Activated T-helper 1 cell treated with anti-CD3 and anti-CD28 coated beads, Interleukin-12 subunit alpha, Interleukin-12 subunit beta, Interleukin-2, Interleukin-4 antibody, amounts not matched to agents 30 ng/mL and 10 ng/mL and 1 ng/mL, durations not matched to agents 14 hours and 24 hours and 36 hours (primary cell): ENCODE measurements at regions not wholly inside any gene's neighbourhood (a gene's known extent, or its start where the extent isn't known, plus 50 kb on each side); places are given as distances from the start of the nearest gene placed in this dataset.
"Not testable (repeated sequence)": the region's sequence is repeated elsewhere in the genome, so short reads cannot be mapped to it uniquely, and the experiment has no call there.

Source experiments
- DNase-seq: peaks from one replicate; pipeline ENCODE4 v3.0.0; 2021; ENCODE audit warnings: low spot score
- H3K27ac Mint-ChIP-seq: one replicate; pipeline ENCODE4 v1.8.0; 2021; ENCODE audit warnings: mild to moderate bottlenecking, mixed read lengths
- H3K27me3 Mint-ChIP-seq: one replicate; pipeline ENCODE4 v1.8.0; 2022; ENCODE audit warnings: mild to moderate bottlenecking, moderate library complexity, mixed read lengths; ENCODE audit not compliant: insufficient read depth
- H3K36me3 Mint-ChIP-seq: one replicate; pipeline ENCODE4 v1.8.0; 2021; ENCODE audit warnings: low read depth, mixed read lengths
- H3K4me1 Mint-ChIP-seq: one replicate; pipeline ENCODE4 v1.8.0; 2021; ENCODE audit warnings: low read depth, mixed read lengths
- H3K4me3 Mint-ChIP-seq: one replicate; pipeline ENCODE4 v1.8.0; 2021; ENCODE audit warnings: mild to moderate bottlenecking, moderate library complexity, mixed read lengths
- H3K9me3 Mint-ChIP-seq: one replicate; pipeline ENCODE4 v1.8.0; 2021; ENCODE audit warnings: mixed read lengths
- intact Hi-C: fragments of 100-400 bp; cut with micrococcal nuclease; formaldehyde crosslinking; loops from one replicate; pipeline ENCODE4 v1.15.1; 2024

DNA sequence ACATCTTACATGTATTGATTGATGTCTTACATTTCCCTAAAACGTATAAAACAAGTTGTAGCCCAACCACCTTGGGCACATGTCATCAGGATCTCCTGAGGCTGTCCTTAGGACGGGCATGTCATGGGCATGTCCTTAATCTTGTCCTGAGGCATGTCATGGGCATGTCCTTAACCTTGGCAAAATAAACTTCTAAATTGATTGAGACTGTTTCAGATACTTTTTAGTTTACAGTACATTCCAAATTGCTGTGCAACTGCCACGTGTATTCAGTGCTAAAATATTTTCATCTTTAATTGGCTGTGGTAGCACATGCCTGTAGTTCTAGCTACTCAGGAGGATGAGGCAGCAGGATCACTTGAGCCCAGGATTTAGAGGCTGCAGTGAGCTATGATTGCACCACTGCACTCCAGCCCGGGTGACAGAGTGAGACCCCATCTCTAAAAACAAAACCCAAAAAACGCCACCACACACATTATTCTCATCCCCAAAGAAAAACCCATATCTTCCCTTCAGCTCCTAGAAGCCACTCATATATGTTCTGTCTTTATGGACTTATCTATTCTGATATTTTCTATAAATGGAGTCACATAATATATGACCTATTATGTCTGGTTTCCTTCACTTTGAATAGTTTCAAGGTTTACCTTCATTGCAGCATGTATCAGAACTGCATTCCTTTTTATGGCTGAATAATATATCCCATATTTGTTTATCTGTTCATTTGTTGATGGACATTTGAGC is 96.0 kb upstream of the BTG3 start:
- H3K9me3 Mint-ChIP-seq, result peaks cover 34% of the 10 kb centered on the region
- peak overlapping the region; percentile 42 for H3K27ac Mint-ChIP-seq
- peaks cover 31% of the 10 kb centered on the region for H3K4me1 Mint-ChIP-seq
- intact Hi-C loops, result loop anchor here (1.0 to 2.0 kb wide), 4 partner anchors 22 to 111 kb away; partner anchors contain the start of gene C21orf91
- no peak overlapping the region for H3K4me3 Mint-ChIP-seq
- peaks cover 10% of the 10 kb centered on the region for H3K27me3 Mint-ChIP-seq
- H3K36me3 Mint-ChIP-seq, result peaks cover 12% of the 10 kb centered on the region
- DNase-seq, result no peak

DNA sequence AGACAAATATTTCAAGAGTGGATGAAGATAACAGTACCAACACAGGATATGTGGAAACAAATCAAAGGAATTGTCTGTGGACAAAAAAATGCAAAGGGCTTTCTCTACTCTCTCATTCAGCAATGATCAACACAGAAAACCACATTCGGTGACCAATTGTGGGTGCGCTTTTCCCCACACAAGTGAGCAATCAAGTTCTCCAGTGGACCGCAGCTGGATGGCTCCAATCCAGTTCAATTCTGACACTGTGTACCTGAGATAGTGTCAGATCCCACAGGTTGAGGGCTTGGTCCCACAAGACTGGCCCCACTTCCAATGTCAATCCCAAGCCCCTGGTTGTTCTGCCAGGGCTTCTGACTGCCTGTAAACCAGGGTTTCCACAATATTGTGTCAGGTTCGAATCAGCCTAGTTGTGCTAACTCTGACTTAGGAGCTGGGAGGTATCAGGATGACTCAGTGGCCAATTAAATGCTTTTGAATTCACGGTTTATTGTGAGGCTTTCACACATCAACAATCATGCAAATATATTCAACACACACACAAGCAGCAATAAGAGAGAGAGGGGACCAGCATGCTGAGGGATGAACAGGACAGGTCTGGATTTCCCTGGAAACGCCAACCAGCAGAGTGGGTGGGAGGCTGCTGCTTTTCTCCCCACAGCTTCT is 87.0 kb upstream of the BTG3 start:
- peaks cover 15% of the 10 kb centered on the region for H3K36me3 Mint-ChIP-seq
- H3K4me3 Mint-ChIP-seq, result no peak overlapping the region
- H3K4me1 Mint-ChIP-seq, result peaks cover 24% of the 10 kb centered on the region
- peaks cover 29% of the 10 kb centered on the region for H3K9me3 Mint-ChIP-seq
- H3K27me3 Mint-ChIP-seq, result no peaks in the 10 kb centered on the region
- intact Hi-C loops, result no loop called here
- H3K27ac Mint-ChIP-seq, result no peak overlapping the region
- no peak for DNase-seq

- H3K27me3 Mint-ChIP-seq, result no peaks in the 10 kb centered on the region
- peak overlapping the region; percentile 60 for H3K27ac Mint-ChIP-seq
- H3K4me1 Mint-ChIP-seq, result peaks cover 36% of the 10 kb centered on the region
- H3K4me3 Mint-ChIP-seq, result peak overlapping the region; percentile 19
- DNase-seq, result no peak
- intact Hi-C loops, result no loop called here
- peaks cover 20% of the 10 kb centered on the region for H3K9me3 Mint-ChIP-seq
- peaks cover 13% of the 10 kb centered on the region for H3K36me3 Mint-ChIP-seq
Measured at GRCh38 chr21:17697473-17697872, 84.8 kb upstream of the BTG3 start.

DNA sequence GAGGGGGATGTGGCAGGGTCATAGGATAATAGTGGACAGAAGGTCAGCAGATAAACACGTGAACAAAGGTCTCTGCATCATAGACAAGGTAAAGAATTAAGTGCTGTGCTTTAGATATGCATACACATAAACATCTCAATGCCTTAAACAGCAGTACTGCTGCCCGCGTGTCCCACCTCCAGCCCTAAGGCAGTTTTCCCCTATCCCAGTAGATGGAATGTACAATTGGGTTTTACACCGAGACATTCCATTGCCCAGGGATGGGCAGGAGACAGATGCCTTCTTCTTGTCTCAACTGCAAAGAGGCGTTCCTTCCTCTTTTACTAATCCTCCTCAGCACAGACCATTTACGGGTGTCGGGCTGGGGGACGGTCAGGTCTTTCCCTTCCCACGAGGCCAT is 81.7 kb upstream of the BTG3 start:
- peaks cover 13% of the 10 kb centered on the region for H3K36me3 Mint-ChIP-seq
- H3K4me3 Mint-ChIP-seq, intact Hi-C loops, H3K27ac Mint-ChIP-seq, DNase-seq, H3K27me3 Mint-ChIP-seq: not testable (repeated sequence)
- peaks cover 19% of the 10 kb centered on the region for H3K9me3 Mint-ChIP-seq
- H3K4me1 Mint-ChIP-seq, result peaks cover 27% of the 10 kb centered on the region

DNA sequence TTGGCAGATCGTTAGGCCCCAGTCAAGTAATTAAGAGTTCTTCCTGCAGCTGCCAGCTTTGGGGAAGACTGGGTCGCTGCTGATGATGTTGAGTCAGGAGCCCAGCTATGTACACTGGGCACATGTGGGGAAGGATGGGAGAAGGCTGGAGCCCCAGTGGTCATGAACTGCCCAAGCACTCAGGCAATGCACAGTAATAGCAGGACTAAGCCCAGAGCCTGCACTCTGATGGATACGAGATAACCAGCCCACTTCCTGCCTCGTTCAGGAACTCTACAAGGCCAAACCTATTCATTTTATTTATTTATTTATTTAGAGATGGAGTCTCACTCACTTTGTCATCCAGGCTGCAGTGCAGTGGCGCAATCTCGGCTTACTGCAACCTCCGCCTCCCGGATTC is 81.1 kb upstream of the BTG3 start:
- Mint-ChIP-seq H3K36me3 (peaks cover 12% of the 10 kb centered on the region), H3K27ac (no peak overlapping the region), H3K9me3 (peaks cover 19% of the 10 kb centered on the region), H3K27me3 (peaks cover 3% of the 10 kb centered on the region), H3K4me1 (peaks cover 30% of the 10 kb centered on the region), H3K4me3 (no peak overlapping the region)
- DNase-seq, result no peak
- intact Hi-C loops, result no loop called here

DNA sequence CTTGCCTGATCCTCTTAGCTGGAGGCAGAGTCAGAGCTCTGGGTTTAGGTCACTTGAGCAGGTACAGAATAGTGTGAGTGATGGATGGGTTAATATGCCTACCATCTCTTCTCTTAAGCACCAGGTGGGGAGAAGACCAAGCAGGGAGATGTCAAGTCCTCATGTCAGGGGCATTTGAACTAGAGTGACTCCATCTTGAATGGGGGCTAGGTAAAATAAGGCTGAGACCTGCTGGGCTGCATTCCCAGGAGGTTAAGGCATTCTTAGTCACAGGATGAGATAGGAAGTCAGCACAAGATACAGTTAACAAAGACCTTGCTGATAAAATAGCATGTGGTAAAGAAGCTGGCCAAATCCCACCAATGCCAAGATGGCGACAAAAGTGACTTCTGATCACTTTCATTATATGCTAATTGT is 77.4 kb upstream of the BTG3 start:
- Mint-ChIP-seq H3K36me3 (peaks cover 3% of the 10 kb centered on the region), H3K9me3 (peaks cover 9% of the 10 kb centered on the region), H3K27me3 (peaks cover 3% of the 10 kb centered on the region), H3K4me1 (peaks cover 43% of the 10 kb centered on the region), H3K27ac (no peak overlapping the region), H3K4me3 (no peak overlapping the region)
- intact Hi-C loops, result no loop called here
- DNase-seq, result no peak

DNA sequence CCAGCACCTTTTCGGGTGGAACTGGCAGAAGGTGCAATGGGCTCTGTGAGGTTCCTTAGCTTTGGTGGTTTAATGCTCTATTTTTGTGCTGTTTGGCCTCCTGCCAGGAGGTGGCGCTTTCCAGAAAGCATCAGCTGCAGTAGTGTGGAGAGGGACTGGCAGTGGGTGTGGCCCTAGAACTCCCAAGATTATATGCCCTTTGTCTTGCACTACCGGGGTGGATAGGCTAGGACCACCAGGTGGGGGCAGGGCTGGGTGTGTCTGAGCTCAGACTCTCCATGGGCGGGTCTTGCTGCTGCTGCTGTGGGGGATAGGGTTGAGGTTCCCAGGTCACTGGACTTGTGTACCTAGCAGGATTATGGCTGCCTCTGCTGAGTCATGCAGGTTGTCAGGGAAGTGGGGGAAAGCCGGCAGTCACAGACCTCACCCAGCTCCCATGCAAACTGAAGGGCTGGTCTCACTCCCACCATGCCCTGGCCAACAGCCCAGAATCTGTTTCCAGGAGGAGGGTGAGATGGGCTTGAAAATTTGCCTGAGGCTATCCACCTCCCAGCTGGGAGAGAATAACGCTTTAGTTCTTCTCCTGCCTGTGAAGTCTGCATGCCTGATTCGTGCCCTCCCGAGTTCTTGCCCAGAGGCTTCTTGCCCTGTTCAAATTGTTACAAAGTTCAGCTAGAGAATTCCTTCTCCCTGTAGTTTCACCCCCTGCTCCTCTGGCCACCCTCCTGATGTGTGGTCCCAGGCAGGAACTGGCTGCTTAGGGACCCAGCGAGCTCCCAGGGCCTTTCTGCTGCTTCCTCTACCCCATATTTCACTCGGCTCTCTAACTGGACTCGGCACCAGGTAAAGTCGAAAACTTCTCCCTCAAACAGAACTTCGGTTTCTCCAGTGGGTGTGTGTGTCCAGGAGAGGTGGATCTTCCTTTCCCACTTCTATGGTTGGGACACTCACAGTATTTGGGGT is 76.5 kb upstream of the BTG3 start:
- H3K27ac Mint-ChIP-seq, result no peak overlapping the region
- DNase-seq, result peak; percentile 13
- H3K4me1 Mint-ChIP-seq, result peaks cover 36% of the 10 kb centered on the region
- H3K9me3 Mint-ChIP-seq, result peaks cover 9% of the 10 kb centered on the region
- intact Hi-C loops, result no loop called here
- H3K4me3 Mint-ChIP-seq, result no peak overlapping the region
- peaks cover 3% of the 10 kb centered on the region for H3K36me3 Mint-ChIP-seq
- H3K27me3 Mint-ChIP-seq, result peaks cover 3% of the 10 kb centered on the region

DNA sequence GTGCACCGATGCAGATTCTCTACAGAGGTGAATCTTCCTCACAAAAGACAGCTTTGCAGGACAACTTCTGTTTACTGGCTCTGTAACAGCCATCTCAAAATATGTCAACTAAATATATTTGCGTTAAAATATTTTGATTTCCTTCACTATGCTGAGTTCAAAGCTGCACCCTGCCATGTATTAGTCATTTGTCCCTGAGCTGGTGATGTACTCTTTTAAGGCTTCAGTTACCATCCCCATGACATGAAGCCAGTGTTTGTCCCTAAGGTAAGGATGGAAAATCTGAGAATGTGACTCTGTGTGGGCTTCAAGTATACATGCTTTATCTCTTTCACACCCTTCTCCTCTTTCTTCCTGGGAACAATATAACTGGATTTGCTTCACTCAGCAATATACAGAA is 70.2 kb upstream of the BTG3 start:
- H3K9me3 Mint-ChIP-seq, result peaks cover 9% of the 10 kb centered on the region
- peaks cover 2% of the 10 kb centered on the region for H3K27me3 Mint-ChIP-seq
- H3K27ac Mint-ChIP-seq, result no peak overlapping the region
- H3K4me3 Mint-ChIP-seq, result no peak overlapping the region
- intact Hi-C loops, result no loop called here
- H3K36me3 Mint-ChIP-seq, result peaks cover 3% of the 10 kb centered on the region
- H3K4me1 Mint-ChIP-seq, result peaks cover 19% of the 10 kb centered on the region
- DNase-seq, result no peak

- peak; percentile 24 for DNase-seq
- intact Hi-C loops, result loop anchor here (1.0 to 5.0 kb wide), 6 partner anchors 67 to 573 kb away; partner anchors contain the start of gene BTG3
- H3K27me3 Mint-ChIP-seq, result peaks cover 2% of the 10 kb centered on the region
- no peaks in the 10 kb centered on the region for H3K36me3 Mint-ChIP-seq
- H3K4me1 Mint-ChIP-seq, result no peaks in the 10 kb centered on the region
- H3K9me3 Mint-ChIP-seq, result no peaks in the 10 kb centered on the region
- H3K4me3 Mint-ChIP-seq, result no peak overlapping the region
- no peak overlapping the region for H3K27ac Mint-ChIP-seq
Measured at GRCh38 chr21:17679002-17679600, 66.4 kb upstream of the BTG3 start.

GRCh38 chr21:17676930-17677329 is 64.2 kb upstream of the BTG3 start:
- not testable (repeated sequence) for H3K9me3 Mint-ChIP-seq, DNase-seq, H3K4me1 Mint-ChIP-seq, H3K27me3 Mint-ChIP-seq, H3K36me3 Mint-ChIP-seq, H3K4me3 Mint-ChIP-seq, H3K27ac Mint-ChIP-seq
- intact Hi-C loops, result loop anchor here (5.0 kb wide), 2 partner anchors 65 to 575 kb away; partner anchors contain the start of gene BTG3

- H3K27me3 Mint-ChIP-seq, result peaks cover 4% of the 10 kb centered on the region
- no peaks in the 10 kb centered on the region for H3K4me1 Mint-ChIP-seq
- no peaks in the 10 kb centered on the region for H3K9me3 Mint-ChIP-seq
- intact Hi-C loops, result no loop called here
- H3K4me3 Mint-ChIP-seq, result no peak overlapping the region
- no peak for DNase-seq
- H3K36me3 Mint-ChIP-seq, result no peaks in the 10 kb centered on the region
- no peak overlapping the region for H3K27ac Mint-ChIP-seq
Measured at GRCh38 chr21:17674106-17674505, 61.4 kb upstream of the BTG3 start.

- Mint-ChIP-seq H3K9me3 (no peaks in the 10 kb centered on the region), H3K27me3 (peaks cover 4% of the 10 kb centered on the region), H3K36me3 (no peaks in the 10 kb centered on the region), H3K27ac (no peak overlapping the region), H3K4me3 (no peak overlapping the region), H3K4me1 (no peaks in the 10 kb centered on the region)
- no peak for DNase-seq
- intact Hi-C loops, result no loop called here
Measured at GRCh38 chr21:17673261-17674020, 60.7 kb upstream of the BTG3 start.
